ENCODE measurements at regions not wholly inside any gene's neighbourhood (a gene's known extent, or its start where the extent isn't known, plus 50 kb on each side); places are given as distances from the start of the nearest gene placed in this dataset.

- Histone ChIP-seq H3K9me3 (ENCODE audit: control insufficient read depth in 1 of 2, low read length in 2 of 2) (peaks cover 0 to 5% of the 10 kb centered on the region in 2 donors), H3K36me3 (ENCODE audit: control insufficient read depth in 1 of 2, insufficient read depth in 2 of 2, low read length in 2 of 2) (no peaks in the 10 kb centered on the region), H3K4me1 (ENCODE audit: control insufficient read depth in 1 of 2, insufficient read depth in 2 of 2, low read length in 2 of 2) (no peaks in the 10 kb centered on the region), H3K27ac (ENCODE audit: low read length) (no peak overlapping the region), H3K4me3 (ENCODE audit: low read depth in 1 of 2, low read length in 2 of 2) (no peak overlapping the region), H3K27me3 (ENCODE audit: low read depth, low read length) (no peaks in the 10 kb centered on the region)
Measured at GRCh38 chr1:82689217-82689616, 888.5 kb downstream of the ADGRL2 start.

GRCh38 chr1:82686774-82687173 is 886.0 kb downstream of the ADGRL2 start:
- Histone ChIP-seq H3K9me3 (ENCODE audit: control insufficient read depth in 1 of 2, low read length in 2 of 2) (peaks cover 0 to 5% of the 10 kb centered on the region in 2 donors), H3K27me3 (ENCODE audit: low read depth, low read length) (no peaks in the 10 kb centered on the region), H3K4me3 (ENCODE audit: low read depth in 1 of 2, low read length in 2 of 2) (no peak overlapping the region), H3K36me3 (ENCODE audit: control insufficient read depth in 1 of 2, insufficient read depth in 2 of 2, low read length in 2 of 2) (no peaks in the 10 kb centered on the region), H3K27ac (ENCODE audit: low read length) (no peak overlapping the region), H3K4me1 (ENCODE audit: control insufficient read depth in 1 of 2, insufficient read depth in 2 of 2, low read length in 2 of 2) (no peaks in the 10 kb centered on the region)

- no peaks in the 10 kb centered on the region for H3K36me3 ChIP-seq (ENCODE audit: control insufficient read depth in 1 of 2, insufficient read depth in 2 of 2, low read length in 2 of 2)
- H3K27ac ChIP-seq (ENCODE audit: low read length): no peak overlapping the region
- H3K9me3 ChIP-seq (ENCODE audit: control insufficient read depth in 1 of 2, low read length in 2 of 2): no peaks in the 10 kb centered on the region
- H3K4me1 ChIP-seq (ENCODE audit: control insufficient read depth in 1 of 2, insufficient read depth in 2 of 2, low read length in 2 of 2): no peaks in the 10 kb centered on the region
- H3K27me3 ChIP-seq (ENCODE audit: low read depth, low read length): no peaks in the 10 kb centered on the region
- H3K4me3 ChIP-seq (ENCODE audit: low read depth in 1 of 2, low read length in 2 of 2): no peak overlapping the region
Measured at GRCh38 chr1:82646888-82647287, 846.2 kb downstream of the ADGRL2 start.

DNA sequence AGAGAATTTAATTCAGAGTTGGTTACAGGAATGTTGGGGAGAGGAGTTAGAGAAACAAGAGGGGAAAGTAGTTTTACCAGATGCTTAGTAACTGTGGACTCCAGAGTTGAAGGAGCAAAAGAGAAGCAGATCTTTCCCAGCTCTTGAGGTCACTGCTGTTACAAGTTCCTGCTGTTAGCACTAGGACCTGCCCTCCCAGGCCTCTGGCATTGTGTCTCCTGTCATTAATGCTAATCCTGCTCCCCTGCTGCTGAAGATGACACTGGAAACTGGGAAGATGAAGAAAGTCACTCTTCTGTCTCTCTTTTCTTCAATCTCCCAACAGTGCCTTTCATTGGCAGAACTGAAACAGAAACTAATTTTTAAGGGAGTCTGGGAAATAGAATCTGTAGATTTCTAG is 845.6 kb downstream of the ADGRL2 start:
- Histone ChIP-seq H3K27me3 (ENCODE audit: low read depth, low read length) (no peaks in the 10 kb centered on the region), H3K9me3 (ENCODE audit: control insufficient read depth in 1 of 2, low read length in 2 of 2) (no peaks in the 10 kb centered on the region), H3K4me1 (ENCODE audit: control insufficient read depth in 1 of 2, insufficient read depth in 2 of 2, low read length in 2 of 2) (no peaks in the 10 kb centered on the region), H3K27ac (ENCODE audit: low read length) (no peak overlapping the region), H3K4me3 (ENCODE audit: low read depth in 1 of 2, low read length in 2 of 2) (peak overlapping the region in 1 of 2 donors; percentile 16), H3K36me3 (ENCODE audit: control insufficient read depth in 1 of 2, insufficient read depth in 2 of 2, low read length in 2 of 2) (no peaks in the 10 kb centered on the region)

DNA sequence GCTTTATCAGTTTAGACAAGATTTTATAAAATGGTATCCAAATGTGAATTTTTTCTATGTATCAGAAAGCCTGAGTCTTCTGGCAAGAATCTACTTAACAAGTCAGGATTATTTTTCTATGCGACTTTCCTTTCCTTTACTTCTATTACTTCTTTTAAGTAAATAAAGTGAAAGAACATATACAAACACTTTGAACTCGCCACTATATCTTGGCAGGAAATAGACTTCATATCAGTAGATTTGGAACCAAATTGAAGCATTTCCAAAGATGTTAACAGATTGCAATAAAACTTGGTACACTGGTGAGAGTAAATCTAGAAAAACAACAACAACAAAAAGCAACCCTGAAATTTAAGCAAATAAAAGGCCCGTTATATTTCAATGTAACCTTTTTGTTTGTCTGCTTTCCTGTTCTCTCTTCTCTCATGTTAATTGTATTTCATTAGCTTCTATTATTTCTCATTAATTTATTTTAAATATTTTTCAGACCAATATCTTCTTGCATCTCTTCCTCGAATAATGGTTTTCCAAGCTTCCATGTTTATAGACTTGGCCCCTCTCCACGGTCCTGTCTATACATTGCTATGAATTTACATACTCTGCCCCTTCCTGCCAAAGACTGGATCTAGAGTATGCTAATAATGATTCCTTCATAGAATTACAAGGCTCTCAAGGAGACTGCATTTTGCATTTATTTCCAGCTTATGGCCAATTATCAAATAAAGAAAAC is 843.6 kb downstream of the ADGRL2 start:
- Histone ChIP-seq H3K4me1 (ENCODE audit: control insufficient read depth in 1 of 2, insufficient read depth in 2 of 2, low read length in 2 of 2) (no peaks in the 10 kb centered on the region), H3K27me3 (ENCODE audit: low read depth, low read length) (no peaks in the 10 kb centered on the region), H3K27ac (ENCODE audit: low read length) (no peak overlapping the region), H3K4me3 (ENCODE audit: low read depth in 1 of 2, low read length in 2 of 2) (no peak overlapping the region), H3K36me3 (ENCODE audit: control insufficient read depth in 1 of 2, insufficient read depth in 2 of 2, low read length in 2 of 2) (no peaks in the 10 kb centered on the region), H3K9me3 (ENCODE audit: control insufficient read depth in 1 of 2, low read length in 2 of 2) (no peaks in the 10 kb centered on the region)

DNA sequence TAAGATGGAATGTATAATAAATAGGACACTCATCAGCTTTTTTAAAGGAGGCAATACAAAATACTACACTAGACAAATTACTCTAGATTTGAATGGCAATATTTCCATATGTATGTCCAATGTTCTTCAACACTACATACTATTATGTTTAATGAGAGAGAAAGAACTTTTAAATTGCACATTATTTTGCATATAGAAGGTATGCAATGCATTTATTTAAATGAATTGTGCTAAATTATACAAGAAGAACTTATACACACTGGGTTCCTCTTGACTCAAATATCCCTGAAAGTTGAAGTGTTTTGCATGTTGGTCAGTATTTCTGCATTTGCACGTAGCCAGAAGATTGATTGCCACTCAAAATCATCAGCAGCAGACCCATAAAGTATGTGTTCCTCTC is 839.6 kb downstream of the ADGRL2 start:
- Histone ChIP-seq H3K27ac (ENCODE audit: low read length) (no peak overlapping the region), H3K36me3 (ENCODE audit: control insufficient read depth in 1 of 2, insufficient read depth in 2 of 2, low read length in 2 of 2) (no peaks in the 10 kb centered on the region), H3K4me3 (ENCODE audit: low read depth in 1 of 2, low read length in 2 of 2) (no peak overlapping the region), H3K27me3 (ENCODE audit: low read depth, low read length) (no peaks in the 10 kb centered on the region), H3K9me3 (ENCODE audit: control insufficient read depth in 1 of 2, low read length in 2 of 2) (no peaks in the 10 kb centered on the region), H3K4me1 (ENCODE audit: control insufficient read depth in 1 of 2, insufficient read depth in 2 of 2, low read length in 2 of 2) (no peaks in the 10 kb centered on the region)

DNA sequence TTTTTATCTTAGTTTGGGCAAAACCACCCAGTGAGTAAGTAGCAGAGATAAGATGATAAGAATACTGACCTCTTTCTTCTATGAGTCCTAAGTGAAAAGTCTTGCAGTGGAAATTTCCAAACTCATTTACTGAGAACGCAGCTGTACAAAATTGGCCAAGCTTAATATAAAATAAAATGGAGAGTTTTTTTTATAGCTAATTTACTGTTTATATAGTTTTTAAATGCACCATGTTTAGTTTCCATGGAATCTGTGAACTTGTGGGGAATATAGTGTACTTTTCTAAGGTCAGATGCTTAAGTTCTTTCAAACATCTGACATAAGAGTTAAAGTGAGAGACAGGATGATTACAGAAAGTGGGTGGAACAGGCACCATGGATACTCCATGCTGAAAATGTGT is 833.5 kb downstream of the ADGRL2 start:
- no peak overlapping the region for H3K4me3 ChIP-seq (ENCODE audit: low read depth in 1 of 2, low read length in 2 of 2)
- no peak overlapping the region for H3K27ac ChIP-seq (ENCODE audit: low read length)
- H3K9me3 ChIP-seq (ENCODE audit: control insufficient read depth in 1 of 2, low read length in 2 of 2): no peaks in the 10 kb centered on the region
- no peaks in the 10 kb centered on the region for H3K27me3 ChIP-seq (ENCODE audit: low read depth, low read length)
- no peaks in the 10 kb centered on the region for H3K4me1 ChIP-seq (ENCODE audit: control insufficient read depth in 1 of 2, insufficient read depth in 2 of 2, low read length in 2 of 2)
- no peaks in the 10 kb centered on the region for H3K36me3 ChIP-seq (ENCODE audit: control insufficient read depth in 1 of 2, insufficient read depth in 2 of 2, low read length in 2 of 2)

GRCh38 chr1:82632155-82632554 is 831.4 kb downstream of the ADGRL2 start:
- Histone ChIP-seq H3K27ac (ENCODE audit: low read length) (no peak overlapping the region), H3K36me3 (ENCODE audit: control insufficient read depth in 1 of 2, insufficient read depth in 2 of 2, low read length in 2 of 2) (no peaks in the 10 kb centered on the region), H3K27me3 (ENCODE audit: low read depth, low read length) (no peaks in the 10 kb centered on the region), H3K4me3 (ENCODE audit: low read depth in 1 of 2, low read length in 2 of 2) (no peak overlapping the region), H3K4me1 (ENCODE audit: control insufficient read depth in 1 of 2, insufficient read depth in 2 of 2, low read length in 2 of 2) (no peaks in the 10 kb centered on the region), H3K9me3 (ENCODE audit: control insufficient read depth in 1 of 2, low read length in 2 of 2) (no peaks in the 10 kb centered on the region)

DNA sequence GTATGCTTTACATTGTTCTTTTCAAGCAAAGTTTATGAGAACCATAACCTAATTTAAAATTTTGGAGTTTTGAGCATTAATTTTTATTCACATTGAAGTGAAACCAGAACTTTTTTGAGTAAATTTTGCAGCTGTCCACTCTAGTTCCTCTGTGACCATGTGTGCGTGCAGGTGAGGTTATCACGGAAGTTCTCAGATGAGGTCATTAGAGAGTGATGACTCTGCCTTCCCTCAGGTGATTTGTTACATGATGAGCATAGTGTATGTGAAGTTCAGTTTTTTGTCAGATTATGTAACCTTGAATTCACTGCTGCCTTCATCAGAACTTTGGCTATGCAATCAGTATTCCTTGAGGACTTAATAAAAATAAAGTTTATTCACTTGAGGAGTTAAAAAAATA is 828.2 kb downstream of the ADGRL2 start:
- Histone ChIP-seq H3K36me3 (ENCODE audit: control insufficient read depth in 1 of 2, insufficient read depth in 2 of 2, low read length in 2 of 2) (no peaks in the 10 kb centered on the region), H3K9me3 (ENCODE audit: control insufficient read depth in 1 of 2, low read length in 2 of 2) (no peaks in the 10 kb centered on the region), H3K4me1 (ENCODE audit: control insufficient read depth in 1 of 2, insufficient read depth in 2 of 2, low read length in 2 of 2) (no peaks in the 10 kb centered on the region), H3K4me3 (ENCODE audit: low read depth in 1 of 2, low read length in 2 of 2) (no peak overlapping the region), H3K27me3 (ENCODE audit: low read depth, low read length) (no peaks in the 10 kb centered on the region), H3K27ac (ENCODE audit: low read length) (no peak overlapping the region)

- H3K27me3 ChIP-seq (ENCODE audit: low read depth, low read length): no peaks in the 10 kb centered on the region
Measured at GRCh38 chr1:82625537-82625936, 824.8 kb downstream of the ADGRL2 start.

DNA sequence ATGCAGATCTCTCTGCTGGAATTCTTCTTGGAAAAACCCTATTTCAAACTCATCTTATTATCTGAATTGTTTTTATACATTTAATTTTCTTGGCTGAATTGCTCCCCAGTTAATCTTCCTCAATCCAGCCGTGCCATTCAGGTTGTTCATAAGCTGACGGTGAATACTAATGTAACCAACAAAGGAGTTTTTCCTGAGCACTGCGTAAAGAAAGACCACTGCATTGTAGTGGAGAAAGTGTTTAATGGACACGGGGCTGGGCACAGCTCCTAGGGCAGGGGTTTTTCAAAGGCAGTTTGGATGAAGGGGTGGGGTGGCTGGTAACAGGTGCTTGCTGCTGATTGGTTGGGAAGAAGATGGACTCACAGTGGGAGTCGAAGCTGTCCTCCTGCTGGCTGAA is 820.3 kb downstream of the ADGRL2 start:
- no peak overlapping the region for H3K27ac ChIP-seq (ENCODE audit: low read length)
- no peaks in the 10 kb centered on the region for H3K9me3 ChIP-seq (ENCODE audit: control insufficient read depth in 1 of 2, low read length in 2 of 2)
- no peaks in the 10 kb centered on the region for H3K27me3 ChIP-seq (ENCODE audit: low read depth, low read length)
- no peak overlapping the region for H3K4me3 ChIP-seq (ENCODE audit: low read depth in 1 of 2, low read length in 2 of 2)
- H3K4me1 ChIP-seq (ENCODE audit: control insufficient read depth in 1 of 2, insufficient read depth in 2 of 2, low read length in 2 of 2): no peaks in the 10 kb centered on the region
- no peaks in the 10 kb centered on the region for H3K36me3 ChIP-seq (ENCODE audit: control insufficient read depth in 1 of 2, insufficient read depth in 2 of 2, low read length in 2 of 2)

More at GRCh38 chr1:82625537-82625936, 824.8 kb downstream of the ADGRL2 start:
- H3K4me3 ChIP-seq (ENCODE audit: low read depth in 1 of 2, low read length in 2 of 2): no peak overlapping the region
- no peaks in the 10 kb centered on the region for H3K36me3 ChIP-seq (ENCODE audit: control insufficient read depth in 1 of 2, insufficient read depth in 2 of 2, low read length in 2 of 2)
- H3K4me1 ChIP-seq (ENCODE audit: control insufficient read depth in 1 of 2, insufficient read depth in 2 of 2, low read length in 2 of 2): no peaks in the 10 kb centered on the region
- H3K27ac ChIP-seq (ENCODE audit: low read length): no peak overlapping the region
- no peaks in the 10 kb centered on the region for H3K9me3 ChIP-seq (ENCODE audit: control insufficient read depth in 1 of 2, low read length in 2 of 2)

DNA sequence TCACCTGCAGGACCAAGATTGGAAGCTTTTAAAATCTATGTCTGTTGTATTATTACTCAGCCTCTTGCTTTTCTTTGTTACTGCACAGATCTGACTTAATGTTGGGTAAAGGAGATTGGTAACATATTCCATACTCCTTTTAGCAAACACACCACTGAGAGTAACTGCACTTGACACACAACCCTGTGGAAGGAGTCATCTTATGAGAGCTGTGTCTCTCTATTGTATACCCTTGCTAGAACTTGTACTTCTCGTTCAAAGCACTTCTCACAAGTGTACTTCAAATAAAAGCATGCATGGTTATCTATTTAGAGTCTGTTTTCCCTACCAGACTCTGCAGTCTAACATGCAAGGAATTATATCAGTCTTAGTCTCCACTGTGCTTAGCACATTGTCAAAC is 813.4 kb downstream of the ADGRL2 start:
- Histone ChIP-seq H3K4me3 (ENCODE audit: low read depth in 1 of 2, low read length in 2 of 2) (no peak overlapping the region), H3K9me3 (ENCODE audit: control insufficient read depth in 1 of 2, low read length in 2 of 2) (no peaks in the 10 kb centered on the region), H3K27me3 (ENCODE audit: low read depth, low read length) (no peaks in the 10 kb centered on the region), H3K4me1 (ENCODE audit: control insufficient read depth in 1 of 2, insufficient read depth in 2 of 2, low read length in 2 of 2) (no peaks in the 10 kb centered on the region), H3K36me3 (ENCODE audit: control insufficient read depth in 1 of 2, insufficient read depth in 2 of 2, low read length in 2 of 2) (no peaks in the 10 kb centered on the region), H3K27ac (ENCODE audit: low read length) (no peak overlapping the region)
